Ascending aorta (tissue), 2 donors: ENCODE measurements at regions not wholly inside any gene's neighbourhood (a gene's known extent, or its start where the extent isn't known, plus 50 kb on each side); places are given as distances from the start of the nearest gene placed in this dataset.

Experiments
- DNase-seq, 2 donors: peaks; one replicate each; pipeline ENCODE4 v3.0.0-alpha.2; 2019; ENCODE audit warnings: low spot score in 2 of 2
- H3K27ac ChIP-seq, 2 donors: fragments of 200-600 bp; sonication (generic); one replicate each; pipeline ENCODE4 v1.5.1; 2016 to 2017; ENCODE audit warnings: mild to moderate bottlenecking in 1 of 2
- H3K27me3 ChIP-seq: fragments of 200-600 bp; sonication (generic); one replicate; pipeline ENCODE4 v1.5.1; 2017
- H3K36me3 ChIP-seq, 2 donors: fragments of 200-600 bp; sonication (generic); one replicate each; pipeline ENCODE4 v1.5.1; 2016
- H3K4me1 ChIP-seq, 2 donors: fragments of 200-600 bp; sonication (generic); one replicate each; pipeline ENCODE4 v1.5.1; 2016 to 2017; ENCODE audit warnings: mild to moderate bottlenecking in 1 of 2
- H3K4me3 ChIP-seq, 2 donors: fragments of 200-600 bp; sonication (generic); one replicate each; pipeline ENCODE4 v1.5.1; 2016 to 2017; ENCODE audit warnings: mild to moderate bottlenecking in 1 of 2
- H3K9me3 ChIP-seq, 2 donors: fragments of 200-600 bp; sonication (generic); one replicate each; pipeline ENCODE4 v1.5.1; 2016
- intact Hi-C: fragments of 100-400 bp; cut with DNase I; formaldehyde crosslinking; loops from one replicate; pipeline ENCODE4 v1.15.1; 2023
- TF ChIP-seq, protein P1 (sequence below), 3 experiments: fragments of 200-600 bp in 2 of 3; fragments of 450-650 bp in 1 of 3; sonication (generic) in 2 of 3; IDR thresholded peaks; one replicate each; pipeline ENCODE4 v1.5.1; 2016 to 2019; ENCODE audit warnings: antibody characterized with exemption in 3 of 3, mild to moderate bottlenecking in 1 of 3, moderate library complexity in 1 of 3

- H3K4me1 ChIP-seq = peaks cover 0 to 3% of the 10 kb centered on the region in 2 donors
- intact Hi-C loops = no loop called here
- H3K27me3 ChIP-seq = no peaks in the 10 kb centered on the region
- DNase-seq = no peak
- no peaks in the 10 kb centered on the region for H3K9me3 ChIP-seq
- H3K27ac ChIP-seq = no peak overlapping the region
- no peaks in the 10 kb centered on the region for H3K36me3 ChIP-seq
- TF ChIP-seq, protein P1, sequence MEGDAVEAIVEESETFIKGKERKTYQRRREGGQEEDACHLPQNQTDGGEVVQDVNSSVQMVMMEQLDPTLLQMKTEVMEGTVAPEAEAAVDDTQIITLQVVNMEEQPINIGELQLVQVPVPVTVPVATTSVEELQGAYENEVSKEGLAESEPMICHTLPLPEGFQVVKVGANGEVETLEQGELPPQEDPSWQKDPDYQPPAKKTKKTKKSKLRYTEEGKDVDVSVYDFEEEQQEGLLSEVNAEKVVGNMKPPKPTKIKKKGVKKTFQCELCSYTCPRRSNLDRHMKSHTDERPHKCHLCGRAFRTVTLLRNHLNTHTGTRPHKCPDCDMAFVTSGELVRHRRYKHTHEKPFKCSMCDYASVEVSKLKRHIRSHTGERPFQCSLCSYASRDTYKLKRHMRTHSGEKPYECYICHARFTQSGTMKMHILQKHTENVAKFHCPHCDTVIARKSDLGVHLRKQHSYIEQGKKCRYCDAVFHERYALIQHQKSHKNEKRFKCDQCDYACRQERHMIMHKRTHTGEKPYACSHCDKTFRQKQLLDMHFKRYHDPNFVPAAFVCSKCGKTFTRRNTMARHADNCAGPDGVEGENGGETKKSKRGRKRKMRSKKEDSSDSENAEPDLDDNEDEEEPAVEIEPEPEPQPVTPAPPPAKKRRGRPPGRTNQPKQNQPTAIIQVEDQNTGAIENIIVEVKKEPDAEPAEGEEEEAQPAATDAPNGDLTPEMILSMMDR (IDR thresholded peaks at IDR 0.05) = no peak
- no peak overlapping the region for H3K4me3 ChIP-seq
Measured at GRCh38 chr10:78868456-78868855, 200.3 kb upstream of the ZMIZ1 start.

DNA sequence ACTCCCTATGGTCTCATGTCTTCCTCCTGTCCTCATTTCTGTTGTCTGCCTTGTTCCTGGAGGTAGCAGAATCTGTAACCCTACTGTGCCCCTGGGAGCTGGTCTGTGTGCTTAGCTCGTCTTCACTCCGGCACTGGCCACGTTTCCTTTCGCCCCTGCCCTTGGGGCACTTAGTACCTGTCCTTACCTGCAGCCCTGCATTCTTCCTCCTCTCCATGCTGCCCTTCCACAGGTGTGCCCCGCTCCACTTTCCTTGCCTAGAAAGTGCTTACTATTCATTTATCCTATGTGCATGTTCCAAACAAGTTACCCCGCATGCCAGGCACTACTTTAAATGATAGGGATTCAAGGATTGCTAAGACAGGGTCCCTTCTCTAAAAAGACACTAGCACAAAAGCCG is 199.9 kb upstream of the ZMIZ1 start:
- Histone ChIP-seq H3K4me3 (no peak overlapping the region), H3K4me1 (peaks cover 0 to 3% of the 10 kb centered on the region in 2 donors), H3K36me3 (no peaks in the 10 kb centered on the region), H3K27me3 (no peaks in the 10 kb centered on the region), H3K9me3 (no peaks in the 10 kb centered on the region), H3K27ac (no peak overlapping the region)
- DNase-seq = no peak
- TF ChIP-seq, protein P1 (IDR thresholded peaks at IDR 0.05) = no peak
- intact Hi-C loops = no loop called here

GRCh38 chr10:78869508-78870454 is 199.0 kb upstream of the ZMIZ1 start:
- TF ChIP-seq, protein P1 (IDR thresholded peaks at IDR 0.05) = no peak
- H3K4me3 ChIP-seq = no peak overlapping the region
- H3K4me1 ChIP-seq = peaks cover 0 to 3% of the 10 kb centered on the region in 2 donors
- H3K9me3 ChIP-seq = no peaks in the 10 kb centered on the region
- DNase-seq = no peak
- no peaks in the 10 kb centered on the region for H3K27me3 ChIP-seq
- no peaks in the 10 kb centered on the region for H3K36me3 ChIP-seq
- intact Hi-C loops = no loop called here
- H3K27ac ChIP-seq = no peak overlapping the region

DNA sequence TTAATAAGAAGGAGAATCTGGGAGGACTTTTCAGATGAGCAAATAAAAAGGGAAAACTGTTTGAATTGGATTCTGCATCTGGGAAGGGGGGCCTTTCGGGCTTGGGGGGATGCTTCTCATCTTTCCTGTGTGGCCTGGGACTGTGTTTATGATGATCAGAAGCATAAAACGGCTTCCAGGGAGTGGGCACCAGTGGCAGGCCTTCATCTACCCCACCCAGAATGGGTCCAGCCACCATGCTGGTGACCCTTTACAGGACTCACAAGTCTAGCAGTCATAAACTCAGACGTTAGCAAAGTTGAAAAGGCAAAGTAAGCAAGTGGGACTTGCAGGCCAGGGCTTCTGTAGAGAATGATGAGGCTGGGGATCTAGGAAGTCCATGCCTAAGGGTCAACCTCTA is 198.3 kb upstream of the ZMIZ1 start:
- no peaks in the 10 kb centered on the region for H3K27me3 ChIP-seq
- intact Hi-C loops = no loop called here
- DNase-seq = no peak
- no peaks in the 10 kb centered on the region for H3K36me3 ChIP-seq
- H3K27ac ChIP-seq = no peak overlapping the region
- peaks cover 0 to 3% of the 10 kb centered on the region in 2 donors for H3K4me1 ChIP-seq
- H3K4me3 ChIP-seq = no peak overlapping the region
- TF ChIP-seq, protein P1 (IDR thresholded peaks at IDR 0.05) = no peak
- no peaks in the 10 kb centered on the region for H3K9me3 ChIP-seq

GRCh38 chr10:78871796-78872195 is 197.0 kb upstream of the ZMIZ1 start:
- Histone ChIP-seq H3K4me3 (no peak overlapping the region), H3K36me3 (no peaks in the 10 kb centered on the region), H3K27ac (no peak overlapping the region), H3K4me1 (peaks cover 0 to 3% of the 10 kb centered on the region in 2 donors), H3K9me3 (no peaks in the 10 kb centered on the region), H3K27me3 (no peaks in the 10 kb centered on the region)
- DNase-seq = no peak
- intact Hi-C loops = no loop called here
- TF ChIP-seq, protein P1 (IDR thresholded peaks at IDR 0.05) = no peak
